ENCODE measurements at regions not wholly inside any gene's neighbourhood (a gene's known extent, or its start where the extent isn't known, plus 50 kb on each side); places are given as distances from the start of the nearest gene placed in this dataset.

GRCh38 chr13:50438351-50438750 lies 405.1 kb downstream of the DLEU7 start:
- DNase-seq: no peak
- H3K27me3 ChIP-seq: no peaks in the 10 kb centered on the region
- no peaks in the 10 kb centered on the region for H3K4me1 ChIP-seq
- H3K4me3 ChIP-seq (ENCODE audit: low read depth, low read length): no peak overlapping the region
- no peaks in the 10 kb centered on the region for H3K9me3 ChIP-seq
- TF ChIP-seq CTCF (IDR thresholded peaks at IDR 0.05; ENCODE audit: low read depth, low read length): 0 out of 2 replicates have a peak, but pooled peaks have one; percentile 13
- H3K36me3 ChIP-seq: no peaks in the 10 kb centered on the region

- no peaks in the 10 kb centered on the region for H3K9me3 ChIP-seq
- DNase-seq: no peak
- no peak for TF ChIP-seq CTCF (IDR thresholded peaks at IDR 0.05; ENCODE audit: low read depth, low read length)
- no peak overlapping the region for H3K4me3 ChIP-seq (ENCODE audit: low read depth, low read length)
- no peaks in the 10 kb centered on the region for H3K4me1 ChIP-seq
- H3K36me3 ChIP-seq: no peaks in the 10 kb centered on the region
- H3K27me3 ChIP-seq: no peaks in the 10 kb centered on the region
These were observed 402.4 kb downstream of the DLEU7 start for GRCh38 chr13:50441130-50441529.

GRCh38 chr13:50444726-50445125 lies 398.8 kb downstream of the DLEU7 start:
- H3K27me3 ChIP-seq: no peaks in the 10 kb centered on the region
- no peak for DNase-seq
- H3K36me3 ChIP-seq: no peaks in the 10 kb centered on the region
- H3K9me3 ChIP-seq: no peaks in the 10 kb centered on the region
- no peak overlapping the region for H3K4me3 ChIP-seq (ENCODE audit: low read depth, low read length)
- H3K4me1 ChIP-seq: no peaks in the 10 kb centered on the region
- TF ChIP-seq CTCF (IDR thresholded peaks at IDR 0.05; ENCODE audit: low read depth, low read length): no peak

GRCh38 chr13:50446611-50447010 lies 396.9 kb downstream of the DLEU7 start:
- H3K27me3 ChIP-seq: no peaks in the 10 kb centered on the region
- no peaks in the 10 kb centered on the region for H3K36me3 ChIP-seq
- no peaks in the 10 kb centered on the region for H3K9me3 ChIP-seq
- no peak for TF ChIP-seq CTCF (IDR thresholded peaks at IDR 0.05; ENCODE audit: low read depth, low read length)
- H3K4me3 ChIP-seq (ENCODE audit: low read depth, low read length): no peak overlapping the region
- DNase-seq: no peak
- no peaks in the 10 kb centered on the region for H3K4me1 ChIP-seq

- H3K27me3 ChIP-seq: no peaks in the 10 kb centered on the region
- H3K9me3 ChIP-seq: no peaks in the 10 kb centered on the region
- no peak for TF ChIP-seq CTCF (IDR thresholded peaks at IDR 0.05; ENCODE audit: low read depth, low read length)
- H3K4me3 ChIP-seq (ENCODE audit: low read depth, low read length): no peak overlapping the region
- no peaks in the 10 kb centered on the region for H3K4me1 ChIP-seq
- DNase-seq: no peak
- H3K36me3 ChIP-seq: no peaks in the 10 kb centered on the region
These were observed 394.9 kb downstream of the DLEU7 start for GRCh38 chr13:50448535-50448998.

- DNase-seq: no peak
- TF ChIP-seq CTCF (IDR thresholded peaks at IDR 0.05; ENCODE audit: low read depth, low read length): no peak
These were observed 394.0 kb downstream of the DLEU7 start for GRCh38 chr13:50449465-50449864.

More at GRCh38 chr13:50449465-50449864, 394.0 kb downstream of the DLEU7 start:
- no peak overlapping the region for H3K4me3 ChIP-seq (ENCODE audit: low read depth, low read length)
- no peaks in the 10 kb centered on the region for H3K9me3 ChIP-seq
- no peaks in the 10 kb centered on the region for H3K36me3 ChIP-seq
- no peaks in the 10 kb centered on the region for H3K27me3 ChIP-seq
- H3K4me1 ChIP-seq: no peaks in the 10 kb centered on the region
